ENCODE measurements at regions not wholly inside any gene's neighbourhood (a gene's known extent, or its start where the extent isn't known, plus 50 kb on each side); places are given as distances from the start of the nearest gene placed in this dataset.
"Not testable (repeated sequence)": the region's sequence is repeated elsewhere in the genome, so short reads cannot be mapped to it uniquely, and the experiment has no call there.

GRCh38 chr12:66733321-66733720 is 54.4 kb upstream of the GRIP1 start:
- no peak for DNase-seq (ENCODE audit: low spot score)

GRCh38 chr12:66733839-66734238 is 55.0 kb upstream of the GRIP1 start:
- no peak for DNase-seq (ENCODE audit: low spot score)

- no peak for DNase-seq (ENCODE audit: low spot score)
Measured at GRCh38 chr12:66735275-66735674, 56.4 kb upstream of the GRIP1 start.

- DNase-seq (ENCODE audit: low spot score), result no peak
Measured at GRCh38 chr12:66736931-66737330, 58.1 kb upstream of the GRIP1 start.

GRCh38 chr12:66739266-66739665 is 60.4 kb upstream of the GRIP1 start:
- no peak for DNase-seq (ENCODE audit: low spot score)

GRCh38 chr12:66739940-66740651 is 61.2 kb upstream of the GRIP1 start:
- DNase-seq (ENCODE audit: low spot score), result no peak

- DNase-seq (ENCODE audit: low spot score), result no peak
Measured at GRCh38 chr12:66740732-66741131, 61.9 kb upstream of the GRIP1 start.

GRCh38 chr12:66741919-66742318 is 63.0 kb upstream of the GRIP1 start:
- no peak for DNase-seq (ENCODE audit: low spot score)

GRCh38 chr12:66742508-66743367 is 63.9 kb upstream of the GRIP1 start:
- DNase-seq (ENCODE audit: low spot score), result no peak

GRCh38 chr12:66744461-66744860 is 65.6 kb upstream of the GRIP1 start:
- no peak for DNase-seq (ENCODE audit: low spot score)

- DNase-seq (ENCODE audit: low spot score), result no peak
Measured at GRCh38 chr12:66744956-66745383, 66.1 kb upstream of the GRIP1 start.

GRCh38 chr12:66746489-66747201 is 67.8 kb upstream of the GRIP1 start:
- DNase-seq (ENCODE audit: low spot score), result no peak

GRCh38 chr12:66751432-66752113 is 72.7 kb upstream of the GRIP1 start:
- DNase-seq (ENCODE audit: low spot score), result no peak

- no peak for DNase-seq (ENCODE audit: low spot score)
Measured at GRCh38 chr12:66753810-66754209, 74.9 kb upstream of the GRIP1 start.

GRCh38 chr12:66755727-66756395 is 77.0 kb upstream of the GRIP1 start:
- DNase-seq (ENCODE audit: low spot score), result no peak

- no peak for DNase-seq (ENCODE audit: low spot score)
Measured at GRCh38 chr12:66756631-66757030, 77.8 kb upstream of the GRIP1 start.

- not testable (repeated sequence) for DNase-seq (ENCODE audit: low spot score)
Measured at GRCh38 chr12:66760122-66760521, 81.2 kb upstream of the GRIP1 start.

- DNase-seq (ENCODE audit: low spot score), result no peak
Measured at GRCh38 chr12:66763467-66763866, 84.6 kb upstream of the GRIP1 start.

- DNase-seq (ENCODE audit: low spot score), result no peak
Measured at GRCh38 chr12:66765204-66765603, 86.3 kb upstream of the GRIP1 start.

- no peak for DNase-seq (ENCODE audit: low spot score)
Measured at GRCh38 chr12:66767536-66767935, 88.7 kb upstream of the GRIP1 start.

GRCh38 chr12:66768293-66768692 is 89.4 kb upstream of the GRIP1 start:
- no peak for DNase-seq (ENCODE audit: low spot score)

- no peak for DNase-seq (ENCODE audit: low spot score)
Measured at GRCh38 chr12:66774929-66775328, 96.1 kb upstream of the GRIP1 start.

All from putamen (tissue), 1 donor.